Posterior vena cava (tissue), 2 donors: ENCODE measurements at regions not wholly inside any gene's neighbourhood (a gene's known extent, or its start where the extent isn't known, plus 50 kb on each side); places are given as distances from the start of the nearest gene placed in this dataset.

Experiments
- DNase-seq: peaks from one replicate; pipeline ENCODE4 v3.0.0-alpha.2; 2020; ENCODE audit warnings: low spot score
- intact Hi-C, 2 donors: fragments of 100-400 bp; cut with DNase I; formaldehyde crosslinking; loops; one replicate each; pipeline versions ENCODE4 v1.14.1 to v1.14.2; 2022 to 2023
- donor health status: DM: yes; HTN: yes; CAD: no.
- donor health status: DM: yes; HTN: yes; CAD: no.

- peak; percentile 53 for DNase-seq
- intact Hi-C loops: no loop called here
These were observed 98.0 kb upstream of the RTL1 start for GRCh38 chr14:101001311-101002069.

GRCh38 chr14:101002738-101003137, 99.2 kb upstream of the RTL1 start:
- intact Hi-C loops: no loop called here
- peak; percentile 56 for DNase-seq

GRCh38 chr14:101004176-101004575, 100.7 kb upstream of the RTL1 start:
- peak; percentile 69 for DNase-seq
- intact Hi-C loops: no loop called here

DNA sequence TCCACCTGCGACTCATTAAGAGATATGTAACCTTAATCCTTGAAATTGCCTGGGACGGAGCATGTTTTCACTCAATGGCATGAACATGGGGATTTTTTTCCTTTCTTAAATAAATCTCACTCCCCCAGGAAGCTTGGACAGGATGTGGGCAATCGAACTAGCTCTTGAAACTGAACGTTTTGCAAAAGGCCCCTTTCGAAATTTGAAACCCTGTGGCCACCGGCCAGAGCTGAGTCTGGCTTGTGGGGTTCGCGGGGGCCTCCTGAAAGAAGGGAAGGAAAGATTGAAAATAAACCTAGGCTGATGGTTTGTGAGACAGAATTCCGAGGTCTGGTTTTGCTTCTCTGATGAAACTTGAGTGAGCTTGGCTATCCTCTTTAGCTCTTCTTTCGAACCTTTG, 101.4 kb upstream of the RTL1 start:
- DNase-seq: peak; percentile 66

GRCh38 chr14:101005447-101005846, 101.9 kb upstream of the RTL1 start:
- DNase-seq: peak; percentile 86
- intact Hi-C loops: loop anchor here in 1 of 2 donors (1.0 kb wide), 1 partner anchor 28 kb away; no protein-coding TSS in a partner anchor

More for the DNA sequence above, 101.4 kb upstream of the RTL1 start:
- intact Hi-C loops: loop anchor here in 1 of 2 donors (1.0 kb wide), 1 partner anchor 28 kb away; no protein-coding TSS in a partner anchor

DNA sequence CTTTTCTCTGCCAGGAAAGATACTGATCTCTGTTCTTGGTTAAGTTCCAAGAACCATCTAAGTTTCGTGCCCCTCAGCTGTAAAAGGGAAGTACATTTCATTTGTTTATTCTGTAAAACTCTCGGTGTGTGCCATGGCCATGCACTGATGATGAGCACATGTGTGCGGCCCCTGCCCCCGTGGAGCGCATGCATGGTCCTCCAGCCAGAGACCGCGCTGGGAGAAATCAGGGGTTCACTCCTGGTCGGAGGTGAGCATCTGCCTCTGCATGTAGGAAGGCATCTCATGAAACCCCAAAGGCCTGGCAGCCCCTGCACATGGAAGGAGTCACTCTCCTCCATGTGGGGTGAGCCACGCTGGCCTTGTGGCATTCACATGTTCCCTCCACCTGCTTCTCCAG, 102.5 kb upstream of the RTL1 start:
- peak; percentile 60 for DNase-seq
- intact Hi-C loops: no loop called here

GRCh38 chr14:101007004-101007614, 103.6 kb upstream of the RTL1 start:
- DNase-seq: peak; percentile 62
- intact Hi-C loops: no loop called here

DNA sequence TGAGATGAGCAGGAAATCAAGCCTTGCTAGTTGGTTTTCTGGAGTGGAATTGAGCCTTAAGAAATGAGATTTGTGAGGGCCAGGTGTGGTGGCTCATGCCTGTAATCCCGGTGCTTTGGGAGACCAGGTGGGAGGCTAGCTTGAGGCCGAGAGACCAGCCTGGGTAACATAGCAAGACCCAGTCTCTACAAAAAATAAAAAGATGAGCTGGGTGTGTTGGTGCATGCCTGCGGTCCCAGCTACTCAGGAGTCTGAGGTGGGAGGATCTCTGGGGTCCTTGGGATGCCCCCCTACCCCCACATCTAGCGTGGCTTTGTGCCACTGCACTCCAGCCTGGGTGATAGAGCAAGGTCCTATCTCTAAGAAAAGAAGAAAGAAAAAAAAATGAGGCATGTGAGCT, 104.2 kb upstream of the RTL1 start:
- intact Hi-C loops: no loop called here
- DNase-seq: no peak

DNA sequence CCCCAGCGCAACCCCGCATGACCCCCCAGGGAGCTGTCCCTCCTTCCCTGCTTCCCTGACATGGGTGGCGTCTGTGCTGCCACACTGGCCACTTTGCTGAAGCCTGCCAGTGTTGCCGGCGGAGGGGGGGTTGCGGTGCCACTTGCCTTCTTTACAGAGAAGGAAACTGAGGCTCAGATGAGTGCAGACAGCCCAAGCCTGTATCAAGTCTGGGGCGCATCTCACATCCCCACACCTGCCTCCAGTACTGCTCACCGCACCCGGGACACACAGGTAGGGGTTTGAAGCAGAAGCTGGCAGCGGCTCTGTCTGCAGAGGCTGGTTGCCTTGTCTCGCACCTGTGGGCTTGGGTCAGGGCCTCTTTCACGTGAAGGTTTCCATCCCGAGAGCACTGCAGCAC, 104.7 kb upstream of the RTL1 start:
- DNase-seq: peak; percentile 76
- intact Hi-C loops: no loop called here

DNA sequence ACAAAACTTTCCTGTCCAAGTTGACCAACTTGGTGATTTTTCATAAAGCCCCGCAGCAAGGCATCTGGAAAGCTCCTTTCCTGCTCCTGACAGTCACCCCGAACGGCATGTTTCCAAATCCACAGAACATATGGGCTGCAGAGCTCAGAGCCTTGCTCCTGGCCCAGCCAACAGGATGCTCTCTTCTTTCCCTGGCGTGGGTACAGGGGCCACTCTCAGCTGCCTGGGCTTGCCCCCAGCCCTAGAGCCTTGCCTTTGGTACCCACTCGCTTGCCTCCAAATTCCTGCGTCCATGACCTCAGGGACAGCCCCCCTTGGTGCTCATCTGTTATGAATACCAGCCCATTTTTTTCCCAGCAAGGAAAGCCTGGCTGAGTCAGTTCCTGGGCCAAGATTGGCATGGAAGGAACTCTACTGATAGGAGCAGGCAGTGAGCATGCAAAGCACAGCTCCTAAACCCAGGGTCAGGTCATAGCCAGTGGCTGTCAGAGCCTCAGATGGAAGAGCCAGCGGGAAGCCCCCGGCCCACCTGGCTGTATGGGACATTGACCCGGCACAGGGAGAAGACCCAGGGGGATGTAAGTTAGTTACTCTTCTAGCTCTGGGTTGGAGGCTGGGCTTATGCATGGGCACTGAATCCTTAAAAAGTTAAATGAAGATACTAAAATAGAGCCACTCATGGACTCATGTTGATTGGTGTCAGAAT, 105.3 kb upstream of the RTL1 start:
- DNase-seq: no peak
- intact Hi-C loops: no loop called here

DNA sequence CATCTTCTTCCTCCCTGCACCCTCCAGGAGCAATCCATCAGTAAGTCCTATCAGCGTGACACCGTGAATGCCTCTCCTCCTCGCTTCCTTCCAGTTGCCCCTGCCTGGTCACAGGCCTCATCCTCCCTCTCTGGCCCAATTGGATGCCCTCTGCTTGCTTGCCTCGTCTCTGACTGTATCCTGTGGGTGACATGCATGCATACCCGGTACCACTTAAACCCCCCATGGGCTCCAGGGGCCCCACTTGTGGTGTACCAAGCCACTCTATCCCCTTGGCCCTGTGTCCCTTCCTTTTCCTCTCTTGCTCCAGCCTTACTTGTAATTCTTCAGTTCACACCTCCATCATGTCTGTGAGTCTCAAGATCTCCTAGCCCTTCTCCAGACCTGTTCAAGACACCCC, 106.0 kb upstream of the RTL1 start:
- intact Hi-C loops: no loop called here
- no peak for DNase-seq

GRCh38 chr14:101010293-101010692, 106.8 kb upstream of the RTL1 start:
- no peak for DNase-seq
- intact Hi-C loops: no loop called here

GRCh38 chr14:101010835-101011234, 107.3 kb upstream of the RTL1 start:
- intact Hi-C loops: no loop called here
- no peak for DNase-seq

DNA sequence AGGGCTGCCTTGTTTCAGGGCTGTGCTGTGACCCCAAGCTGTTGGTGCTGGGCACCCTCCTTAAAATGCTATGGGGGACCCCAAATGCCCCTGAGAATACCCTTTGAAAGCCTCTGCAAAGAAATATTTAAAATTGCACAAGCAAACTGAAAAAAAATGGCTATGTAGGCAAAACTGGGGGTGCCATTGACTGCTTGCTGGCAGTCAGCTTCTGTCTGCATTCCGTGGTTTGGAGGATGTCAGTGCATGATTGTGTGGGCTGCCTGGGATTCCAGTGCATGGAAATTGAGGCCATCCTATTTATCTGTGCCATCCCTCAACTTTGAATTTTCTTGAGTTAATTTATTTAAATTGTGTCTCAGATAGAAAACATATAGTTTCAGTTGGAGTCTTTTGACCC, 113.7 kb upstream of the RTL1 start:
- DNase-seq: no peak
- intact Hi-C loops: no loop called here

DNA sequence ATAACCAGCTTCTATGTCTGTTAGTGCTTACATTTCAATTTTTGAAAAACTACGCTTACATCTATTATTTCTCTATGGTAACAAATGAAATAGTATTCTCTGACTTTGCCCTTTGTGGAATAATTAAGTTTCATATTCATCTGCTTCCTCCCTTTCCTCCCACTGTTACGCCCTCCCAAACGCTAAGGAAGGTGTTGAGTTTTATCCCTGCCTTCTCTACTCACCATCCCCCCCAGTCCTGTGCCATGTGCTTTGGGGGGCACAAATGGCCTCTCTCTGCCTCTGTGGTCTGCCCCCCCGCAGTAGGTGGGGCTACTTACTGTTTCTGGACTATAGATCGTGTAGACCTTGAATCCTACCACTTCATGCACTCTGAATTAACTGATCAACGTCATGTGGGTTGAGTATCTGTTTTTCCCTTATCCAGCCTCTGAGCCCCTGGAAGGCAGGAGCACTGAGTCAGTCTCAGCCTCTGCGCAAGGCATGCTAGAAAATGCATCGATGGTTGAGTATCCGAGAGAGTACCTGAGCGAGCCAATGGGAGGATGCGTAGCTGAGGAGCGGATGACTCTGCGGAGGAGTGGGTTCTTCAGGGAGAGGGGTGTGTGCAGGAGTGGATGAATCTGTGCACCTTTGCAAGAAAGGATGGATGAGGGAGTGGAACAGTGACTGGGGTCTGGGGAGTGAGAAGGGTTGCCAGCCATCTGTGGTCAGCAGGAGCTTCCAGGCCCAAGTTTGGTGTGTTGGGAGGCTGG, 114.5 kb upstream of the RTL1 start:
- DNase-seq: peak; percentile 35
- intact Hi-C loops: no loop called here

DNA sequence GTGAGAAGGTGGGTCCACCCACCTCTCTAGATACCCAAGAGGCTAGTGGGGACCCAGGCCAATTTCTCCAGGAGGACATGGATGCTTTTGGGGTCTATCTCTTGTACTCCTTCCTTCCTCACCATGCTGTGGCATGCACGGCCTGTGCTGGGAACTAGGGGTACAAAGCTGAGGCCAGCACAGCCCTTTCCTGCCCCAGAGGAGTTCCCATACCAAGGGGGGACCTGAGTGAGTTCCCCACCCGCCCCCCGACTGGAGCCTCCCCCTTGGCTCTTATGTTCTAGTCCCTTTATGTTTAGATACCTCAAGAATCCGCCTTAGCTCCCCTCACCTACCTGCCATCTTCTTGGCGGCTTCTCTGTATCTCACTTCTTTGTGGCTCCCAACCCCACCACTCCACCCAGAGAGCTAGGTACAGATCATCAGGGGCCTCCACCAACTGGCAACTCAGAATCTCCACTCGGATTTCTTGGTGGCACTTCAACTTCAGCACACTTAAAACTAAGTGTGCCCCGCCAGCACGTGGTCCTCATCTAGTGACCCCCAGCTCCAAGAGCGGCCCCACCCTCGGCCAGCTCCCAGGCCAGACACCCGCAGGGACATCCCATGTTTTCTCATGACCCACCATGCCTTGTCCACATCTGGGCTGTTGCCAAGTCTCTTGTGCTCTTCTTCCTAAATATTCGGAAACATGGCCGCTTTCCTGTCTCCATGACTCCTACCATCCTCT, 115.2 kb upstream of the RTL1 start:
- intact Hi-C loops: no loop called here
- DNase-seq: peak; percentile 59

DNA sequence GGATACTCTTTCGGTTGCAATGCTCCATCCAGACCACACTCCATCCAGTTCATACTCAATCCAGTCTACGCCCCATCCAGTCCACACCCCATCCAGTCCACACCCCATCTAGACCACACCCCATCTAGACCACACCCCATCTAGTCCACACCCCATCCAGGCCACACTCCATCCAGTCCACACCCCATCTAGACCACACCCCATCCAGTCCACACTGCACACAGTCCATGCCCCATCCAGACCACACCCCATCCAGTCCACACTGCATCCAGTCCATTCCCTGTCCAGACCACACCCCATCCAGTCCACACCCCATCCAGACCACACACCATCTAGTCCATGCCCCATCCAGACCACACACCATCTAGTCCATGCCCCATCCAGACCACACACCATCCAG, 116.0 kb upstream of the RTL1 start:
- intact Hi-C loops: no loop called here
- peak; percentile 52 for DNase-seq

- intact Hi-C loops: no loop called here
- peak; percentile 49 for DNase-seq
These were observed 116.6 kb upstream of the RTL1 start for GRCh38 chr14:101019990-101020710.
